ENCODE measurements at regions not wholly inside any gene's neighbourhood (a gene's known extent, or its start where the extent isn't known, plus 50 kb on each side); places are given as distances from the start of the nearest gene placed in this dataset.

DNA sequence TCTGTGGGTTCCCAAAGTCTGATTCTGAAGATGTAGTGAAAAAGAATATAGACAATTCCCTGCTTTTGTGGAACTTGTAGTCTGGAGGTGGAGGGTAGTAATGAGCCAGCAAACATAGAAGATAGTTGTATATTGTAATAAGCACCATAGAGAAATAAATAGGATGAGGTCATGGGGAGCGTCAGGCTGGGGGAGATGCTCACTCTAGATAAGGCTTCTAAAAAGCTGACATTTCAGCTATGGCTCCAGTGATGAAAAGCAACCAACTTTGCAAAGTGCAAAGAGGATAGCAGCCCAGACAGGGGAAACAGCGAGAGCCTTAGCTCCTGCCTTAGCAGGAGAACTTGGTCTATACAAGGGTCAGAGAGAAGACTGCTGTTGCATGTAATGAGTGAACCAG lies 98.0 kb upstream of the RALGPS2 start (continued):
- TF ChIP-seq ZNF274 (IDR thresholded peaks at IDR 0.05; ENCODE audit: borderline replicate concordance, extremely low read depth, low read length): no peak
